ENCODE measurements at regions not wholly inside any gene's neighbourhood (a gene's known extent, or its start where the extent isn't known, plus 50 kb on each side); places are given as distances from the start of the nearest gene placed in this dataset.

DNA sequence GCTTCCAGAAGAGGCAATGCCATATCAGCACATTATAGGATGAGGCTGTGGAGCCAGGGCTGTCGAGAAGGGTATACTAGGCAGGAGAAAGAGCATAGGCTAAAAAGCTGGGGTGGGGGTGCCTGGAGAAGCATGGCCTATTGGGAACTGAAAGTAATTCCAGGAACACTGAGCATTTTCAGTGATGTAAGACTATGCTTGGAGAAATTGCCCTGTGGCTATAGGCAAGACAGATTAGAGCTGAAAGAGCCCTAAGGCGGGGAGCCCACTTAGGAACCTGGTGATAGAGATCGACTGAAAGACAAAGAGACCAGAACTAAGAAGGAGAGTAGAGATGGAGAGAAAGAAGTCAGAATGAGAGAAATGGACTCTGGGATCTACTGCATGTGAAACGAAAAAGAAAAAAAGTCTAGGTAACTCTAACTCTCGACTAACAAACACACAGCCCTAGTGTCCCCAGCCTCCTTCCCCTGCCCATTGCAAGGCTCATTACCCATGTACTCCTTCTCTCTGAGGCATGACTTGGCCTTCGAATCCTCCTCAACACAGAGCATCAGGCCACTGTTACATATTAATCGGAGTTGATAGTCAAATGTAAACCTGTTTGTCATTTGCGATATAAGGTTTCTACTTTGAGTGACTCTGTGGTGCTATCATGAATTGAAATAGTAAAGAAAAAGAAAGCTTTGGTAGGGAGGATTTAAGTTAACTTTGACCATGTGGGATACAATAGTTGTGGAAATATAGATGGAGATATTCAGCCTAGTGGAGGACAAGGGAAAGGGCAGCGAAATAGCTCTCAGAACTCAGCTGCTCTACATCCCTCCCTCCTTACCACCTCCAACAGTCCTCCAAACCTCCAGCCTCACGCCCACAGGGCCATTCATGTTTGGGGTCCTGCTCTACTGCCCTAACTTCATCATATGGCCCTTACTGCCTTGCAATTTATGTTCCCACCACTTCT lies 52.3 kb upstream of the BMAL1 start:
- no peak for DNase-seq

DNA sequence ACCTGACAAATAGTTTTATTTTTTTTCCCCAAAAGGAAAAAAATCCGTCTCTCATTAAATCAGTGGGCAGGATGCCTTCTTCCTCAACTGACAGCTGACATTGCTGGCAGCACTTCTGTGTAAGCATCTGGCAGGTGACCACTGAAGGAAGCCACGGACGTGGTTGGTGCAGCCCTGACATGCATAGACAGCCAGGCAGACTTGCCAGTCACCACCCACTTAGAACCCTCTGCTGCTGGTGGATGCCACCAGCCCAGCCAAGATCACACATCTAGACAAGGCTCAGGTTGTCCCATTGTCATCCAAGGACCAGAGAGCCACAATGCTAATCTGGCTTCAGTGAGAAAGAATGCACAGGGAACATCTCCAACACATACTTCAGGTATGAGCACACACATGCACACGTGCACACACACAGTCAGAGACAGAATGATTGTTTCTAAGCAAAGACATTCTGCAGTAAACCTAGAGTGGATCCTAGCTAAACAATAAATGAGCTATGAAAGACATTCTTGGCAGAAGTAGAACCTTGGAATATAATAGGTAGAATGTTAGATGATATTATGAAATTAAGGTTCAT lies 49.8 kb upstream of the BMAL1 start:
- no peak for DNase-seq

Data from hematopoietic multipotent progenitor cell treated with erythropoietin and hydrocortisone succinate and interleukin-3 and kit ligand, for 8 days (in vitro differentiated cells).